ENCODE measurements at regions not wholly inside any gene's neighbourhood (a gene's known extent, or its start where the extent isn't known, plus 50 kb on each side); places are given as distances from the start of the nearest gene placed in this dataset.

- TF ChIP-seq POLR2A (IDR thresholded peaks at IDR 0.05): no peak
- TF ChIP-seq CTCF (IDR thresholded peaks at IDR 0.05): no peak
- TF ChIP-seq POLR2AphosphoS5 (IDR thresholded peaks at IDR 0.05; ENCODE audit: insufficient read depth in 1 of 2, low read depth in 1 of 2): no peak
Measured at GRCh38 chr1:238778113-238778512, 608.3 kb upstream of the CHRM3 start.

All from vagina (tissue), 2 donors.